Osteoblast (primary cell): ENCODE measurements at regions not wholly inside any gene's neighbourhood (a gene's known extent, or its start where the extent isn't known, plus 50 kb on each side); places are given as distances from the start of the nearest gene placed in this dataset.
"Not testable (repeated sequence)": the region's sequence is repeated elsewhere in the genome, so short reads cannot be mapped to it uniquely, and the experiment has no call there.

Experiments used
- DNase-seq: peaks from one replicate; pipeline ENCODE4 v3.0.0; 2011; ENCODE audit warnings: low spot score, mixed read lengths; ENCODE audit not compliant: insufficient read length; ENCODE audit errors: missing footprints
- H2AFZ ChIP-seq: 2 replicates; pipeline ENCODE4 v1.6.0; 2011; ENCODE audit warnings: mild to moderate bottlenecking, low read length
- H3K27ac ChIP-seq: 2 replicates; pipeline ENCODE4 v1.5.1; 2011; ENCODE audit warnings: mild to moderate bottlenecking, low read depth, low read length, moderate library complexity
- H3K27me3 ChIP-seq: 2 replicates; pipeline ENCODE4 v1.6.0; 2012; ENCODE audit warnings: mild to moderate bottlenecking, control low read depth, inconsistent platforms, low read length, moderate library complexity; ENCODE audit not compliant: insufficient read depth
- H3K36me3 ChIP-seq: 2 replicates; pipeline ENCODE4 v1.5.1; 2011; ENCODE audit warnings: mild to moderate bottlenecking, low read length, control low read depth, moderate library complexity; ENCODE audit not compliant: insufficient read depth
- H3K4me1 ChIP-seq: 2 replicates; pipeline ENCODE4 v1.5.1; 2011; ENCODE audit warnings: mild to moderate bottlenecking, low read length, control low read depth, moderate library complexity; ENCODE audit not compliant: insufficient read depth
- H3K4me2 ChIP-seq: 2 replicates; pipeline ENCODE4 v1.6.0; 2011; ENCODE audit warnings: mild to moderate bottlenecking, low read length; ENCODE audit not compliant: insufficient read depth
- H3K4me3 ChIP-seq: fragments of 200-600 bp; sonication (generic); 3 replicates; pipeline ENCODE4 v1.5.1; 2012; ENCODE audit warnings: mild to moderate bottlenecking, low read length, inconsistent platforms; ENCODE audit not compliant: insufficient read depth
- H3K79me2 ChIP-seq: 2 replicates; pipeline ENCODE4 v1.6.0; 2012; ENCODE audit warnings: mild to moderate bottlenecking, low read length, control low read depth, inconsistent platforms; ENCODE audit not compliant: insufficient read depth
- H3K9me3 ChIP-seq: 2 replicates; pipeline ENCODE4 v1.5.1; 2011; ENCODE audit warnings: low read depth, low read length, control low read depth
- H4K20me1 ChIP-seq: 2 replicates; pipeline ENCODE4 v1.6.0; 2012; ENCODE audit warnings: mild to moderate bottlenecking, low read length, control low read depth; ENCODE audit not compliant: insufficient read depth
- CTCF ChIP-seq: IDR thresholded peaks from 2 replicates; pipeline ENCODE4 v1.5.1; 2011; ENCODE audit warnings: mild to moderate bottlenecking, low read depth, low read length, moderate library complexity; ENCODE audit errors: extremely low read depth

- peak; percentile 75 for DNase-seq
- peak overlapping the region; percentile 84 for H2AFZ ChIP-seq
These were observed 866.5 kb upstream of the INTU start for GRCh38 chr4:126766241-126766640.

GRCh38 chr4:126768338-126768737 lies 864.4 kb upstream of the INTU start:
- TF ChIP-seq CTCF = no peak
- no peak for DNase-seq
- Histone ChIP-seq H3K4me3 (no peak overlapping the region), H3K9me3 (no peaks in the 10 kb centered on the region), H3K4me1 (no peaks in the 10 kb centered on the region), H3K27me3 (no peaks in the 10 kb centered on the region), H3K27ac (no peak overlapping the region), H3K36me3 (no peaks in the 10 kb centered on the region), H3K4me2 (no peak overlapping the region), H4K20me1 (no peaks in the 10 kb centered on the region), H3K79me2 (no peaks in the 10 kb centered on the region), H2AFZ (no peak overlapping the region)

More at GRCh38 chr4:126766241-126766640, 866.5 kb upstream of the INTU start:
- Histone ChIP-seq H3K79me2 (no peaks in the 10 kb centered on the region), H3K4me2 (no peak overlapping the region), H3K4me3 (no peak overlapping the region), H3K36me3 (no peaks in the 10 kb centered on the region), H3K4me1 (no peaks in the 10 kb centered on the region), H3K27ac (no peak overlapping the region), H3K27me3 (no peaks in the 10 kb centered on the region), H3K9me3 (no peaks in the 10 kb centered on the region), H4K20me1 (no peaks in the 10 kb centered on the region)
- no peak for TF ChIP-seq CTCF

GRCh38 chr4:126770811-126771553 lies 861.8 kb upstream of the INTU start:
- H3K4me3 ChIP-seq, H2AFZ ChIP-seq, H3K9me3 ChIP-seq, H3K27ac ChIP-seq, DNase-seq, H3K36me3 ChIP-seq, H3K79me2 ChIP-seq, H3K4me2 ChIP-seq, H3K27me3 ChIP-seq, H4K20me1 ChIP-seq, H3K4me1 ChIP-seq: not testable (repeated sequence)

GRCh38 chr4:126771618-126772017 lies 861.1 kb upstream of the INTU start:
- not testable (repeated sequence) for H3K27ac ChIP-seq, H2AFZ ChIP-seq, H3K9me3 ChIP-seq, H3K36me3 ChIP-seq, H3K79me2 ChIP-seq, H3K4me3 ChIP-seq, DNase-seq, H3K27me3 ChIP-seq, H3K4me2 ChIP-seq, H3K4me1 ChIP-seq, H4K20me1 ChIP-seq

- TF ChIP-seq CTCF = no peak
- no peaks in the 10 kb centered on the region for H3K79me2 ChIP-seq
- peak overlapping the region; percentile 18 for H2AFZ ChIP-seq
- no peaks in the 10 kb centered on the region for H4K20me1 ChIP-seq
- H3K4me3 ChIP-seq = no peak overlapping the region
- no peaks in the 10 kb centered on the region for H3K27me3 ChIP-seq
- H3K4me2 ChIP-seq = no peak overlapping the region
- no peak overlapping the region for H3K27ac ChIP-seq
- no peak for DNase-seq
- H3K4me1 ChIP-seq = peaks cover 7% of the 10 kb centered on the region
- no peaks in the 10 kb centered on the region for H3K36me3 ChIP-seq
- H3K9me3 ChIP-seq = no peaks in the 10 kb centered on the region
These were observed 860.1 kb upstream of the INTU start for GRCh38 chr4:126772662-126773061.
